ENCODE measurements at regions not wholly inside any gene's neighbourhood (a gene's known extent, or its start where the extent isn't known, plus 50 kb on each side); places are given as distances from the start of the nearest gene placed in this dataset. TPM values are rescaled to one million over a fixed set of nuclear protein-coding genes. Genes with fewer than 3 reads are reported as not detected.

Small RNA genes in the stretch of these regions (small RNA-seq; reads per million reads assigned to genes)
- gene RF00561 (ENCODE audit: low replicate concordance), result not detected
